ENCODE measurements at regions not wholly inside any gene's neighbourhood (a gene's known extent, or its start where the extent isn't known, plus 50 kb on each side); places are given as distances from the start of the nearest gene placed in this dataset.

DNA sequence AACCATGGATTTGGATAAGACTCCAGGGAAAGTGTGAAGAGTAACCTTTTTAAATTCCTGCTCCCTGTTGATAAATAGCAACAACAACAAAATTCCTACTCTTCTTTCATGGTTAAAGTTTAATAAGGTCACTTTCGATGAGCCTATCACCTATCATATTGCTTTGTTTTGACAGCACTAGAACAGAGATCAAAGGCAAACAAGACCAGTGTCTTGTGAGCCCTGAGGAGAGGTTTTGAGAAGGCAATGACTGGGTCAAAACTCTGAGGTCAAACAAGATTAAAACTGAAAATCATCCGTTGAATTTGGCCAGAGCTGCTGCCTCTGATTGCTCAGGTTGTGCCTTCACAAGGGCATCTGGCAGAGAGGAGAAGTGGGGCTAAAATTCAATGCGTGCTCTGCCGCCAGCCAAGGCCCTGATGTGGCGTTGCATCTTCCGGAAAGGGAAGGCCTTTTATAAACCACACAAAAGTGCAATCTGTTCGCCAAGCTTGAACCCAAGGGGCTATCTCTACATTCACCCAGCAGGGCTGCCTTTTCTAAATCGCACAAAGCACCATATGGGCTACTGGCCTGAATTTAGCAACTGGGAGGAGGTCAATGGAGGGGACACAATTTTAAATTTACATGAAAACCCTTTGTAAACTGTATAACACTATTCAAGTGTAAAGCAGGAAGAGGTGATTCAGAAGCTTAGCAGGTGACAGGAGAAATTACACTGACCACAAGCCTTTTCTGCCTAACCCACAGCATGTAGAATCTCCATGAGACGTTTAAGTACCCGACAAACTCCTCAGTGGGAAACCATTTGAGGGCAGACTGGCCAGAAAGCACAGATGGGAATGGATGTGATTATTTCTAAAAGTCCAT is 140.8 kb downstream of the DAD1 start:
- H3K4me3 ChIP-seq (ENCODE audit: low read depth, low read length), result no peak overlapping the region
- TF ChIP-seq, protein P1, sequence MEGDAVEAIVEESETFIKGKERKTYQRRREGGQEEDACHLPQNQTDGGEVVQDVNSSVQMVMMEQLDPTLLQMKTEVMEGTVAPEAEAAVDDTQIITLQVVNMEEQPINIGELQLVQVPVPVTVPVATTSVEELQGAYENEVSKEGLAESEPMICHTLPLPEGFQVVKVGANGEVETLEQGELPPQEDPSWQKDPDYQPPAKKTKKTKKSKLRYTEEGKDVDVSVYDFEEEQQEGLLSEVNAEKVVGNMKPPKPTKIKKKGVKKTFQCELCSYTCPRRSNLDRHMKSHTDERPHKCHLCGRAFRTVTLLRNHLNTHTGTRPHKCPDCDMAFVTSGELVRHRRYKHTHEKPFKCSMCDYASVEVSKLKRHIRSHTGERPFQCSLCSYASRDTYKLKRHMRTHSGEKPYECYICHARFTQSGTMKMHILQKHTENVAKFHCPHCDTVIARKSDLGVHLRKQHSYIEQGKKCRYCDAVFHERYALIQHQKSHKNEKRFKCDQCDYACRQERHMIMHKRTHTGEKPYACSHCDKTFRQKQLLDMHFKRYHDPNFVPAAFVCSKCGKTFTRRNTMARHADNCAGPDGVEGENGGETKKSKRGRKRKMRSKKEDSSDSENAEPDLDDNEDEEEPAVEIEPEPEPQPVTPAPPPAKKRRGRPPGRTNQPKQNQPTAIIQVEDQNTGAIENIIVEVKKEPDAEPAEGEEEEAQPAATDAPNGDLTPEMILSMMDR (conservative IDR thresholded peaks at IDR 0.05; ENCODE audit: low read depth, low read length), result no peak
- DNase-seq (ENCODE audit: low read depth), result peak; percentile 37

DNA sequence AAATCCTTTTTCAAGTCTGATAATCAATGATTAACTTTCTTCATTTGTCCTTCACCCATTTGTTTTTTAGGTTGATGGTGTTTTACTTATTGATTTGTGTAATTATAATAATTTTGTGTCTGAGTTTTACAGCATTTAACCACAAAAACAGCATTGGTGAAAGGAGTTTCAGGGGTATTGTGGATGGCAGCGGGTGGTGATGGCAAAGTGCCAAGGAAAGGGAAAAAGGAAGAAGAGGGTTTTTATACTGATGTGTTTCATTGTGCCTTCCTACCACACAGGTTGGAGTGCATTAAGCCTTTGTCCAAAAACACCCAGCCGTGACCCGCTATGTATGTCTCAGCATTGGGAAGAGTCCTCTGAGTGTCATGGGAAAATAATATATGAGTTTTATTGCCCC is 150.3 kb downstream of the DAD1 start:
- H3K4me3 ChIP-seq (ENCODE audit: low read depth, low read length), result no peak overlapping the region
- TF ChIP-seq, protein P1 (conservative IDR thresholded peaks at IDR 0.05; ENCODE audit: low read depth, low read length), result no peak
- DNase-seq (ENCODE audit: low read depth), result no peak

DNA sequence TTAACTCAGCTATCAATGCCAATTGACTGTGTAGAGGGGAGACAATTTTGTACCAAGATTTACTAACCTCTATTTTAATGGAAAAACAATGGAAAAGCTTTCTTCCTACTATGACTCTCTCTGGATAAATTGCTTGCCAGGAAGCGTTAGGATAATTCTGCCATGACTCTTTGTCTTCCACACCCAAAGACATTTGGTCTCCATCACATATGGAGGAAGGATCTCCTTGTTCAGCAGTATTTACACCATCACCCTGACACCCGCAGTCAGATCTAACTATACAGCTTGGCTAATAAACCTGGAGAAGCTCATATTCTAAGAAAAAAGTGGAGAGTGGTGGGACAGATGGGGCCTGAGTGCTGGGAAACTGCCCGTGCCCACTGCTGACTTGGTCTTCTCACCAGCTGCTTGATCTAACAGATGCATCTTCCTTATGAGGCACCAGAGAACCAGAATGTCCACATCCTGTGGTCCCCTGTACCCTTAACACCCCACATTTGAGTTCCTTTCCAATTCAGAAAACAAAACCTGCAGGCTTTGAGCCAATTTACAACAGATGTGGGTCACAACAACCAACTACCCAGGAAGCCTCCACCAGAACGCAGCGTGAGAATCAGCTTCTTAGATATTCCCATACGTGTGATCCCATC is 154.0 kb downstream of the DAD1 start:
- TF ChIP-seq, protein P1 (conservative IDR thresholded peaks at IDR 0.05; ENCODE audit: low read depth, low read length), result no peak
- no peak for DNase-seq (ENCODE audit: low read depth)
- H3K4me3 ChIP-seq (ENCODE audit: low read depth, low read length), result no peak overlapping the region

DNA sequence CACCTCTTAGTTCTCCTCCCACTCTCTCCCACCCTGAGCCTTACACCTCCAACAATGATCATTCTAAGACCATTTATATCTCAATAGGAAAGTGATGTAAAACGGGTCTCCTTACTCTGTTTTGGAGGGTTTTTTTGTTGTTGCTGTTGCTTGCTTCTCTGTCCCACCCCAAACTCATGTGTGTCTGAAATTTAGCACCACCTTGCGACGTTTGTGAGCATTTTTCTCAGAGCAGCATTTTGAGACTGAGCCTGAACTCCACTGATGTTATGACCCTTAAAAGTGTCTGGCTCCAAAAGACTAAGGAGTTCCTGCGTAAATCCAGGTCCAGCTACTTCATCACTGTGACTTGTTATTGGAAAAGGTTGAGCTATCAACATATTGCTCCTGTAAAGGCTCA is 155.0 kb downstream of the DAD1 start:
- TF ChIP-seq, protein P1 (conservative IDR thresholded peaks at IDR 0.05; ENCODE audit: low read depth, low read length), result peak; percentile 18
- H3K4me3 ChIP-seq (ENCODE audit: low read depth, low read length), result no peak overlapping the region
- no peak for DNase-seq (ENCODE audit: low read depth)

DNA sequence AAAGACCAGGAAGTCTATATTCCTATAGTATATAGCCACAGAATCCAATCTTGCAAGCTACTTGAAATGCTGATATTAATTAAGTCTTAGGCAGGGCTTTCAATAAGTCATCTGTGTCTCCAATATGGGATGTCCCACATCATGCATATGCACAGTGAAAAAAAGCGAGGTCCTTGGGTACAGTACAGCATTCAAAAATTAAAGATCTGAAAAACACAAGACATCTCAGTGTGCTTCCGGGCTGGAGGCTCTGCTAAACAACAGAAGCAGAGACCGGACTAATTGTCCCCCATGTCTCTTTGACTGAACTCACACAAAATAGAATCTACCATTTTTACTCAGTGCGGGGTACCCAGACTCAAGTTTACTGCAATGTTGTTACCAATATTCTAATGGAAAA is 156.0 kb downstream of the DAD1 start:
- no peak overlapping the region for H3K4me3 ChIP-seq (ENCODE audit: low read depth, low read length)
- DNase-seq (ENCODE audit: low read depth), result no peak
- TF ChIP-seq, protein P1 (conservative IDR thresholded peaks at IDR 0.05; ENCODE audit: low read depth, low read length), result no peak

DNA sequence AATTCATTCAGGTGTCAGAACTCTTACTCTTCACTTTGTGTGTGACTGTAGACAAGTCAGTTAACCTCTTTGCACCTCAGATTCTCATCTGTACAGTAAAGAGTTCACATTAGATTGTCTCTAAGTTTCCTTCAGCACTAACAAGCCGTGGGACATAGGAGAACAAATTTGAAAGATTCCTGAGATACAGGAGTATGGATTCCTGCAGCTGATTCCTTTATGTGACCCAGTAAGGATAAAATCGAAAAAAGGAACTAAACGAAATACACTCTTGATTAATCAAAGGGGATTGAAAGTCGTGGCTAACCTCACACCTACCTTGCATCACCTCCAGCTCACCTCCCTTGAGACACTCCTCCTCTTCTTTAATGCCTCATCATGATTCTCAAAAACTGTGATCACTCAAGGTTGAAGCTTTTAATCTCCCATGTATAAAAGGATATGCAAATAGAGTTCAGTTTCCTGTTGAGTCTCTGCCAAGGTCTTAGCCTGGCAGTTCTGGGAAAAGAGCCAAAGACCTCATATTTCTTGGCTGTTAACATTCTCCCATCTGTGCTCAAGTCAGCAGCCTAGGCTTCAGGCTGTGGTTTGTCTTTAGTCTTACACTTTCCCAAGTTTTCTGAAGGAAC is 156.6 kb downstream of the DAD1 start:
- peak; percentile 98 for DNase-seq (ENCODE audit: low read depth)
- H3K4me3 ChIP-seq (ENCODE audit: low read depth, low read length), result no peak overlapping the region
- TF ChIP-seq, protein P1 (conservative IDR thresholded peaks at IDR 0.05; ENCODE audit: low read depth, low read length), result no peak

All from choroid plexus epithelial cell (primary cell).